Adrenal gland (tissue), 5 donors: ENCODE measurements at regions not wholly inside any gene's neighbourhood (a gene's known extent, or its start where the extent isn't known, plus 50 kb on each side); places are given as distances from the start of the nearest gene placed in this dataset.

Experiments
- CTCF ChIP-seq, 6 experiments: fragments of 450-650 bp in 4 of 6; fragments of 200-600 bp in 2 of 6; sonication (generic) in 1 of 6; IDR thresholded peaks; 1 replicate in 5 of 6; 2 replicates in 1 of 6; pipeline versions ENCODE4 v1.5.1 to v1.8.0; 2016 to 2021; ENCODE audit warnings: antibody characterized with exemption in 6 of 6, mild to moderate bottlenecking in 2 of 6, moderate library complexity in 1 of 6
- POLR2A ChIP-seq, 2 donors: fragments of 450-650 bp; IDR thresholded peaks; one replicate each; pipeline ENCODE4 v1.6.1; 2017; ENCODE audit warnings: antibody characterized with exemption in 2 of 2, mild to moderate bottlenecking in 2 of 2, moderate library complexity in 1 of 2
- donor health status: DM: no; HTN: no; CAD: no.

- no peak for TF ChIP-seq CTCF (IDR thresholded peaks at IDR 0.05)
- TF ChIP-seq POLR2A (IDR thresholded peaks at IDR 0.05): no peak
These were observed 95.2 kb upstream of the FBXO11 start for GRCh38 chr2:48001498-48001897.
